Transverse colon (tissue), 4 donors: ENCODE measurements at regions not wholly inside any gene's neighbourhood (a gene's known extent, or its start where the extent isn't known, plus 50 kb on each side); places are given as distances from the start of the nearest gene placed in this dataset.

Experiments used
- DNase-seq: peaks from one replicate; pipeline ENCODE4 v3.0.0-alpha.2; 2019
- H3K27ac ChIP-seq, 4 donors: fragments of 200-600 bp; sonication (generic); 2 replicates each; pipeline ENCODE4 v1.5.1; 2016 to 2018; ENCODE audit warnings: inconsistent platforms in 4 of 4
- H3K27me3 ChIP-seq: fragments of 200-600 bp; sonication (generic); 2 replicates; pipeline ENCODE4 v1.5.1; 2017; ENCODE audit warnings: inconsistent platforms
- H3K36me3 ChIP-seq, 4 donors: fragments of 200-600 bp; sonication (generic); 2 replicates each; pipeline ENCODE4 v1.5.1; 2017 to 2019; ENCODE audit warnings: inconsistent platforms in 4 of 4
- H3K4me1 ChIP-seq, 4 donors: fragments of 200-600 bp; sonication (generic); 2 replicates each; pipeline ENCODE4 v1.5.1; 2017 to 2020; ENCODE audit warnings: inconsistent platforms in 4 of 4
- H3K4me3 ChIP-seq, 4 donors: fragments of 200-600 bp; sonication (generic); 1 replicate in 1 of 4; 2 replicates in 3 of 4; pipeline versions ENCODE4 v1.5.1 to v1.6.1; 2017 to 2019; ENCODE audit warnings: inconsistent platforms in 4 of 4
- H3K9me3 ChIP-seq, 2 donors: fragments of 200-600 bp; sonication (generic); 2 replicates each; pipeline ENCODE4 v1.5.1; 2017 to 2019; ENCODE audit warnings: inconsistent platforms in 2 of 2
- CTCF ChIP-seq, 5 experiments: fragments of 200-600 bp in 3 of 5; fragments of 450-650 bp in 2 of 5; sonication (generic) in 3 of 5; IDR thresholded peaks; 1 replicate in 2 of 5; 2 replicates in 3 of 5; pipeline ENCODE4 v1.5.1; 2016 to 2017; ENCODE audit warnings: antibody characterized with exemption in 5 of 5, inconsistent platforms in 3 of 5, mild to moderate bottlenecking in 2 of 5, moderate library complexity in 1 of 5
- EP300 ChIP-seq: sonication (generic); formaldehyde crosslinking; IDR thresholded peaks from one replicate; pipeline ENCODE4 v1.6.1; 2017; ENCODE audit warnings: antibody characterized with exemption, low read depth
- POLR2A ChIP-seq: fragments of 450-650 bp; IDR thresholded peaks from one replicate; pipeline ENCODE4 v1.6.1; 2016; ENCODE audit warnings: antibody characterized with exemption, mild to moderate bottlenecking, moderate library complexity
- POLR2AphosphoS5 ChIP-seq, 3 donors: sonication (generic); formaldehyde crosslinking; IDR thresholded peaks; one replicate each; pipeline ENCODE4 v1.6.1; 2016; ENCODE audit warnings: antibody characterized with exemption in 3 of 3
- WGBS, 2 donors: methylation state at CpG; one replicate each; pipeline ENCODE4 v1.1.5; 2018; ENCODE audit warnings: low coverage in 1 of 2; 5-methylcytosine and 5-hydroxymethylcytosine counted together
- in situ Hi-C, 4 donors: fragments of 200-750 bp; cut with MboI; loops; one replicate each; pipeline versions ENCODE4 v1.15.0 to v1.15.1; 2017; ENCODE audit warnings: low sequenced_read_pairs in 3 of 4, low pct_ligation_motif_present in 1 of 4, low pct_unique_long_range_greater_than_20kb in 1 of 4
- intact Hi-C: fragments of 100-400 bp; cut with DNase I; formaldehyde crosslinking; loops from one replicate; pipeline ENCODE4 v1.15.1; 2023; ENCODE audit warnings: low total_unique reads

GRCh38 chr2:195395362-195395761 is 261.7 kb upstream of the SLC39A10 start:
- H3K36me3 ChIP-seq = no peaks in the 10 kb centered on the region
- no peak overlapping the region for H3K27ac ChIP-seq
- no peaks in the 10 kb centered on the region for H3K4me1 ChIP-seq
- TF ChIP-seq CTCF (IDR thresholded peaks at IDR 0.05) (no peak), EP300 (no peak)
- intact Hi-C loops = no loop called here
- in situ Hi-C loops = no loop called here
- no peaks in the 10 kb centered on the region for H3K27me3 ChIP-seq
- no peak for DNase-seq
- no peaks in the 10 kb centered on the region for H3K9me3 ChIP-seq
- no peak overlapping the region for H3K4me3 ChIP-seq

- Histone ChIP-seq H3K27ac (no peak overlapping the region), H3K4me3 (no peak overlapping the region), H3K36me3 (no peaks in the 10 kb centered on the region), H3K27me3 (no peaks in the 10 kb centered on the region), H3K9me3 (no peaks in the 10 kb centered on the region), H3K4me1 (no peaks in the 10 kb centered on the region)
- intact Hi-C loops = no loop called here
- 73 to 83% methylated on average over 2 of the region's 2 CpGs for WGBS, 2 donors
- in situ Hi-C loops = no loop called here
- no peak for DNase-seq
- TF ChIP-seq POLR2A (no peak), POLR2AphosphoS5 (IDR thresholded peaks at IDR 0.05) (no peak), EP300 (no peak)
Measured at GRCh38 chr2:195392446-195393336, 264.3 kb upstream of the SLC39A10 start.

- in situ Hi-C loops = no loop called here
- TF ChIP-seq CTCF (IDR thresholded peaks at IDR 0.05) (no peak), EP300 (no peak)
Measured at GRCh38 chr2:195390686-195391321, 266.2 kb upstream of the SLC39A10 start.

GRCh38 chr2:195388028-195388427 is 269.0 kb upstream of the SLC39A10 start:
- no peak overlapping the region for H3K4me3 ChIP-seq
- no peaks in the 10 kb centered on the region for H3K27me3 ChIP-seq
- intact Hi-C loops (no loop called here), in situ Hi-C loops (no loop called here)
- no peak overlapping the region for H3K27ac ChIP-seq
- no peaks in the 10 kb centered on the region for H3K36me3 ChIP-seq
- DNase-seq = no peak
- H3K4me1 ChIP-seq = no peaks in the 10 kb centered on the region
- TF ChIP-seq POLR2AphosphoS5 (IDR thresholded peaks at IDR 0.05) (no peak), CTCF (IDR thresholded peaks at IDR 0.05) (no peak), POLR2A (no peak)
- H3K9me3 ChIP-seq = no peaks in the 10 kb centered on the region

More at GRCh38 chr2:195390686-195391321, 266.2 kb upstream of the SLC39A10 start:
- H3K4me3 ChIP-seq = no peak overlapping the region
- intact Hi-C loops = no loop called here
- no peaks in the 10 kb centered on the region for H3K9me3 ChIP-seq
- 65 to 69% methylated on average over 2 of the region's 2 CpGs for WGBS, 2 donors
- no peaks in the 10 kb centered on the region for H3K36me3 ChIP-seq
- no peaks in the 10 kb centered on the region for H3K27me3 ChIP-seq
- no peaks in the 10 kb centered on the region for H3K4me1 ChIP-seq
- no peak for DNase-seq
- no peak overlapping the region for H3K27ac ChIP-seq

GRCh38 chr2:195382186-195382585 is 274.8 kb upstream of the SLC39A10 start:
- no peaks in the 10 kb centered on the region for H3K4me1 ChIP-seq
- no peak overlapping the region for H3K27ac ChIP-seq
- DNase-seq = no peak
- 27 to 49% methylated on average over 2 of the region's 2 CpGs for WGBS, 2 donors
- H3K9me3 ChIP-seq = no peaks in the 10 kb centered on the region
- H3K36me3 ChIP-seq = no peaks in the 10 kb centered on the region
- no peak overlapping the region for H3K4me3 ChIP-seq
- intact Hi-C loops = no loop called here
- in situ Hi-C loops = no loop called here
- TF ChIP-seq POLR2AphosphoS5 (IDR thresholded peaks at IDR 0.05) (no peak), EP300 (no peak), CTCF (IDR thresholded peaks at IDR 0.05) (no peak)
- H3K27me3 ChIP-seq = no peaks in the 10 kb centered on the region
